HG03139 (cell line): ENCODE measurements at regions not wholly inside any gene's neighbourhood (a gene's known extent, or its start where the extent isn't known, plus 50 kb on each side); places are given as distances from the start of the nearest gene placed in this dataset.

Experiments used
- ATAC-seq: cut with Tn5 transposase; IDR thresholded peaks from one replicate; pipeline ENCODE4 v1.9.1; 2021; ENCODE audit not compliant: unreplicated experiment

DNA sequence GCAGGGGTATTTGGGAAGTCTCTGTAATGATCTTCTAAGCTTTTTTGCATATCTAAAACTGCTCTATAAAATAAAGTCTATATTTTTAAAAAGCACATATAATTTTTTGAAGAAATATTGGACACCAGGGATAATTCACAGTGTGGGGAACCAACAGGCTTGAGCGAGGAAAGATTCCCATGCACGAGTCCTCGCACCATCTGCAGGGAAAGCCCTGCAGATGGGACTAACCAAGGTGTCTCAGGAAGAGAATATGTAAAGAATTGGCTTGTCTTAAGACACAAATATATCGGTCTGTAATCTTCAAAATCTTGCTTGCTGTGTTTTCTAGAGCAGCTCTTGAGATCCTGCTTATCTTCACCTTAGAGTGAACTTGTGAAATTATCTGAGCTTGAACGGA is 77.2 kb upstream of the SEMA6D start:
- no peak for ATAC-seq

DNA sequence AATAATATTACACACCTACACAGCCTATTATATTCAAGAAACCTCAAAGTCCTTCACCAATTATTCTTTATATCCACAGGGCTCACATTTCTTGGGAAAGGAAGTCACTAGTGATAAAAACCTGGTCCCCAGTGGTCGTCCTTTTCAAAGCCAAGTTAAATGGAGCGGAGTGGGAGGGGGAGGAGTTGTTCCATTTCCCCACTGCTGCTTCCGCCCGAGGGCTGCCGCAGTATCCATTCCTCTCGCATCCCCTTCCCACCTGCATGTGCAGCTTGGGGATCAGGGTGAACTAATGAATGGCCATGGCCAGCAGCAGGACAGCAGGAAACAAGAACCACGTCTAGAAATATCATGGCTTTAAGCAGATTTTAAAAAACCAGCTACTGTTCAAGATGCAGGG is 76.4 kb upstream of the SEMA6D start:
- ATAC-seq = no peak

DNA sequence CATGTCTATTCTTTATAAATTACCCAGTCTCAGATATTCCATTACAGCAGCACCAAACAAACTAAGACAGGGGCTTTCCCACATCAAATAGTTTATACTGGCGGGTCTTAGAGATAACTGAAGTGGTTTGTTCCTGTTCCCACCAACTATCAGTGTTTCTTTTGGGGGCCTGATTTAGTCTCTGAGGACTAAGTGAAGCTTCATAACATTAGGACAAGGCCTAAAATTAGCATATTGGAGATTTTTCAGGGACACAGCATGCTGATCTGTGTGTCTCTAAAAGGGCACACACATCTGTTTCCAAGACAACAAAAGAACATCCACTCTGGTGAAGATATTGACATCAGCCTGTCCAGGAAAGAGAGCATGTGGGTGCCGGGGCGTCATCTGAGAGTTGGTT is 72.6 kb upstream of the SEMA6D start:
- ATAC-seq = no peak

DNA sequence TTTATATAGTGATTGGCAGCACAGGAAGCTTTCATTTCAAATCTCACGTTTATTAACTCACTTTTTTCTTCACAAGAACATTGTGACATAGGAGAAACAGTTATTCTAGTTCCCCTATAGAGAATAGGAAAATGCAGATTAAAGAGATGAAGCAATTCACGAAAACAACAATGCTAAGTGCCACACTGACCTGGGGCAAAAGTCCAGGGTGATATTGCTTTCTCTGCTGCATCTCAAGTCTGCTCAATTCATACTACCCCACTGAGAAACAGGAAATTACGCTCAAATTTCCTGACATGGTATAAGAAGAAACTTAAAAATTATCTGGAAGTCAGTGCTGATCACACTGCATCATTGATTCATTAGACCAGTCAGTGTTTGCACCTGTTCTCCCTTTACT is 66.7 kb upstream of the SEMA6D start:
- ATAC-seq = no peak

DNA sequence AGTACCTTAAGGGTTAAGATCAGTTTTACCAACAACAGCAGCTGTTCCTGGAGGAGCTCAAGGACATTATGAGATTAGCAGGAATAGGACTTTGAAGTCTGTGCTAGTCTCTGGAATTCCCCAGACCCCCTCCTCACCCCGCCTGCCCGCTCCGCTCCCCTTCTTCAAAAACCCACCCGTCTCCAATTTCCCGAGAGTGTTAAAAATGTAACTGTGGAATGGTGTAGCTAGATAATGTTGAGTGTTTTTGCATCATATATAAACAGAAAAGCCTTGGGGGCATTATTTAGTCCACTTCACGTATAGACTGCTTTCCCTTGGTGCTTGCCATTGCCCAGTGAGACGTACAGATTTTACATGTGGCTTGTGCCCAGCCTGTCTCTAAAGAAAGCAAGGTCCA is 65.0 kb upstream of the SEMA6D start:
- no peak for ATAC-seq

DNA sequence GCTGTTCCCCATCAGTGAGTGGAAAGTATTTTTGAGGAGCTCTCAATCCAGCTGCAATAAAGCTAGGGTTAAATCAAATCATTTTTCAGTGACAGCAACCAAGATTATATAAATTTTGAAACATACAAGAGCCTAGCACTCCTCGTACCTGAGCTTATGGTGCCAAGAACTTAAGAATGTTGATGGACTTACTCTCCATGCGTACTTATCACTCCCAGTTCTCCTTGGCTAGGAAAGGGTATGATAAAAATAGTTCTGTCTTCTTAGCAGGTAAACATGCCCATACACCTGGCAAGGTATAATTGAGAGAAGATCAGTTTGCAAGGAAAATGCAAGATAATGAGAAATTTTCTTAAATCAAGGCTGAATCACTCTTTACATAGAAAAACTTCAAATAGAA is 64.5 kb upstream of the SEMA6D start:
- no peak for ATAC-seq

DNA sequence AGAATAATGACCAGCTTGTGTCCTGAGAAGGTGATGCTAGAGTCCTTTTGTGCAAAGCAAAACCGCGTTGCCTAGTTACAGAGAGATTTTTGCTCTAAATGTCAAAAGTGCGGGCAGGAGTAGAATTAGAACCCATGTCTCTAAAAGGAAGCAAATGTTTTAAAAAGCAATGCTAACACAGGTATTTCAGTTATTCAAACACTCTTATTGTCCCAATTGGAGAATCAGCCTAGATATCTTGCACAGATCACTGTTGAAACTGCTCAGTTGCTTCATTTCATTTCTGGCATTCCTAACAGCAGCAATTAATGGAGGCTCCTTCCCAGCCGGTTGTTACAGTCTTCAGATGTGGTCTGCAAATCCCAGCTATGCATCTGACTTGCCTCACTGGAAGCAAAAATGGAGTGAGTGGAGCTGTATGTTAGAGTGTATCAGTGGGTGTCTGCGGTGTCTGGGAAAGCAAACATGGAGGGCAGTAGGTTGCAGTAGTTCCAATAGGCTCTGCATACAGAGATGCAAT is 55.6 kb upstream of the SEMA6D start:
- no peak for ATAC-seq

DNA sequence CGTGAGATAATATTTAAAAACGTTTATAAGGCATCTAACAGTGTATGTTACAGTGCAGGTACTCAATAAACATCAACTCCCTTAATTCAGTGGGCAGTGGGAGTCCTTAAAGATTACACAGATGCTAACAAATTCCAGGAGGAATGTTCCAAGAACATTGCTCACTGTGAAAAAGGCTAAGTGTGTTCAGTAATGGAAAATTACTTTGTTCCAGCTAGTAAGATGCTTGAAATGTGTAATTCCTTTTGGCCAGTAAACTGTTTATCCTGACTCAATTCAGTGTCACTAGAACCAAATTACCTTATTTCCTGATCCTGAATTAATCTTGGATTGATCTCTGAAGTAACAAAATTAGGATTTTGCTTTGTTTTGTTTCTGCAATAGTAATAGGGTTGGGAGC is 54.2 kb upstream of the SEMA6D start:
- ATAC-seq = no peak
